NCI-H345 (cell line): ENCODE measurements at regions not wholly inside any gene's neighbourhood (a gene's known extent, or its start where the extent isn't known, plus 50 kb on each side); places are given as distances from the start of the nearest gene placed in this dataset.
"Not testable (repeated sequence)": the region's sequence is repeated elsewhere in the genome, so short reads cannot be mapped to it uniquely, and the experiment has no call there.

Source experiments
- DNase-seq: peaks from one replicate; lab custom pipeline; 2025; lab: John Stamatoyannopoulos, UW

DNA sequence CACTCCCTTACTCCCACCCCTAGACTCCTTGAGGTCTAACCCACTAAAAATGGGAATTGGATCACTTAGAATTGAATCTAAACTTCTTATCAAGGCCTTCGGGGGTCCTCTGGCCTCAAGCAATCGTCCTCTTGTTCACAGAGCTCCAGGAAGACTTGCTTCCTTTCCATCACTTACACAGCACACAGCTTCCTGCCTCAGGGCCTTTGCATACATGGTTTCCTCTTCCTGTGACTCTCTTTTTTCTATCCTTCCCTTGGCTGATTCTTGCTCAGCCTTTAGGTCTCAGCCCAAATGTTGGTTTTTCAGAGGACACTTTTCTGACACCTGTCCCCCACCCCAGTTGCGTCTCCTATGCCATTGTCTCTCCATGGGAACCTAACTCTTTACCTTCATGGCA, 50.0 kb upstream of the ALDH1B1 start:
- no peak for DNase-seq

DNA sequence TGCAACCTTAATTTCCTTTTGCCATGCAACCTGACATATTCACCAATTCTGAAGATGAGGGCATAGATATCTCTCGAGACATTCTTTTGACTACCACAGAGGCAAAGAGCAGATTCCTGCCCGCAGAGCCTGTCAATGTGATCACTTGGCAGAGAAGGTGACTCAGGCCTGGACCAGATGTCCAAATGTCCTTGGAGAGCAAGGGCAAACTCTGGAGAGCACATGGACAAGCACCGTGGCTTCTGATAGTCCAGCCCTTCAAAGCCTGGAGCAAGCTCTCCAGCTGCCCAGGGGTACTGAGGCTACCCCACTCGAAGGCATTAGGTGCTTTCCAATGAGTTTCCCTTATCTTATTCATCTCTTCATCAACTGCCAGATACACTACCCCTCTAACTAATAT, 50.4 kb upstream of the ALDH1B1 start:
- DNase-seq = no peak

DNA sequence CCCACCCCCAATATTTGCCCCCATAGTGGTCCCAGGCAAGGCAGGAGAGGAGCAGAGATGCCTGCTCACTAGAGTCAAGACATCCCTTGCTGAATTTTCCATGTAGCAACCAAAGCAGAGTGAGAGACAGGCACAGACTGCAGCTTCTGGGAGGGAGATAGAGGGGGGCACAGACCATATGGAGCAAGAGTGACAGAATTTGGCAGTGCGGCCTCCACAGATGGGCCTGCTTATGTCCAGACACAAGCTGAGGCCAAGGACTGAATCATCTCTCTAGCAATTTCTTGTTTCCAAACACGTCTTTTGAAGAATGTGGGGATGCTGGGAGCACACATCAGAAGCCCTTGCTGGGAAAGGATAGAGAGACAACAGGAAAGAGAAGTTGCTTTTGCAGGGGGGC, 53.0 kb upstream of the ALDH1B1 start:
- DNase-seq = no peak

DNA sequence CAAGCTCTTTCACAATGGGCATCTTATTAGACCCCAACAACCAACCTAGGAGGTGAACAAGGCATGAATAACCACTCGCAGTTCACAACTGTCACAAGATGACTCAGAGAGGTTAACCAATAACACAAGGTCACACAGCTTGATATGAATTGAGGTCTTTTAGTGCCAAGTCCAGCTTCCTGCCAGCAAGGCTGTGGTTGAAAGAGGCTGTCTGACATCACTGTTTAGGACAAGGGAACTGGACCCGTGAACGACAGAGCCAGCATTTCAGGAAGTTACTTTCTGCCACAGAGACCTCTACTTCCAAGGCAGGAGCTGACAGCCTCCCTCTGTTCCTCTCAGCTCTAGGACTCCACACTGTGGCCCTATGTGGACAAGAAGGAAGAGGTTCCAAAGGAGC, 53.4 kb upstream of the ALDH1B1 start:
- no peak for DNase-seq

DNA sequence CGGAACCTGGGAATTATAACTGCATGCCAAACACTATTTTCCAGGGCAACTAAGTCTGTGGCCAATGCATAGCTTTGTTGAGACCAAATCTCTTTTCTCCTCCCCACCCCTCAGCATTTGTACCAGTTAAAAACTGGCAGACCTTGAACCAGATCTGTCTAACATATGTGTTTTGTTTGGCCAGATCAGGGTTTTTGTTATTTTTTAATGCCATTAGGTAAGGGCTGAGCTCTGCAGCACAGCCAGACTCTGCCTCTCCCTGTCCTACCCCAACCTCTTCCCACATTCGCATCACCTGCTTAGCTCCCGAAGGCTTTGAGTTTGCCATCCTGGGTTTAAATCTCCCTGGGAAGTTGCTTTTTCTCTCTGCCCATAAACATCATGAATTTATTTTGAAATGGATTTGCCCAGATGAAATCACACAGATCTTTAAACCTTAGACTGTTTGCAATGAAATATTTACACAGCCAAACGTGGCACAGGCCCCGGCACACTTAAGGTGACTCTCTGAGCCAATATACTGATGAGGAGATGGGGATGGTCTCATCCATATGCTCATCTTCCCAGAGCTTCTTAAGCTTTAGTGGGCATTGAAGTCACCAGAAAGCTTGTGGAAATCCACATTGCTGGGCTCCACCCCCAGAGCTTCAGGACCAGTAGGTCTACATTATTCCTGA, 54.0 kb upstream of the ALDH1B1 start:
- no peak for DNase-seq

DNA sequence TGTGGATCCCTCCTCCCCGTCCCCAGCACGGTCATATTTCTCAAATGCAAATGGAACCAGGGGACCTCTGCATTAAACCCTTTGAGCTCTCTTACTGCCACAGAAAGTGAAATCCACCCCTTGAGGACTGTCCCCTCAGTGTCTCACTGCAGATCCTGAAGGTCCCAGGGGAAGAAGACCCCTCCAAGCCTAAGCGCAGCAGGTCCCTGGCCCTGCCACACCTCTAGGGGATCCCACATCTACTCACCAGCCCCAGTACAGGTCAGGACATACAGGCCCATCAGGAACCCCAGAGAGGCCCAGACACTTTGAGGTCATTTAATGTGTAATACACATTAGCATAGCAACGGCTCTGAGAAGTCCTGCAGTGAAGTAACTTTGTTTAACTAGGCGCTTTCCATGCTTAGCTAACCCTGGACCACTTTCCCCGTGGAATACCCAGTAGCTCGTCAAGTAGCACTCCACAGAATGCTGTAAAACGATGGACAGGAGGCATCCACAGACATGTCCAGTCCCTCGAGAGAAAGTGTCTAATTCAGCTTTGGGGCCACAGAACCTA, 54.7 kb upstream of the ALDH1B1 start:
- no peak for DNase-seq

DNA sequence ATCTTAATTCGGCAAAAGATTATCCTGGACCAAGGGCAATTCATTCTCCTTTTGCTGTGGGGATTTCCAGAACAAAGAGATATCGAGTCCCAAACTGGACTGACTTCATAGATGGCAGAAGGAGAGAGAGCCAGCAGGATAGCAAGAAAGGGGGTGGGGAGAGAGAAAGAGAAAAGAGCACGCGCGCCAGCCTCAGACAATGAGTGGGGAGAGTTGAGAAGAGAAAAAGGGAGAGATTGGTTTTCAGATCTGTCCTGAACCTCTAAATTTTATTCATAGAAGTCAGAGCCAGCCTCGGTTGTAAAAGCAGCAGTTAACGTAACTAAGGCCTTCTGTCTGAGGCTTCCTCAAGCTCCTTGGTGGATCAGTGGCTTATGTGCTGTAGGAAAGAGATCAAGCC, 55.3 kb upstream of the ALDH1B1 start:
- DNase-seq = no peak

DNA sequence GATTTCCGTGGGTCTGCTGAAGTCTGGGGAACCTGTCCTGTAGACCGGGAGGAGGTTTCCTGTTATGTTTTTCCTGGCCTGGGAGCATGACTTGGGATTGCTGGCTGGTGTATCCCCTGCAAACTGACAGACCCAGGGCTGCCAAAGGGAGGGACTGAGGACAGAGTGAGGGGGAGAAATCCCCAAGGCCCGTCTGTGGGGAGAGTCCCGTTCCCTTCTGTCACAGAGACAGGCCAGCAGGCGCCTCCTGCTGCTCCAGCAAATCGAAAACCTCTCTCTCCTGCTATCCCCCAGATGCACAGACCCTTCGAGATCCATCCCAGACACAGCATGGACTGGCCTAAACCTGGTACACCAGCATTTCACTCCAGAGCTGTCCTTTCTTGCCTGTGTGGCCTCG, 56.2 kb upstream of the ALDH1B1 start:
- DNase-seq = no peak

DNA sequence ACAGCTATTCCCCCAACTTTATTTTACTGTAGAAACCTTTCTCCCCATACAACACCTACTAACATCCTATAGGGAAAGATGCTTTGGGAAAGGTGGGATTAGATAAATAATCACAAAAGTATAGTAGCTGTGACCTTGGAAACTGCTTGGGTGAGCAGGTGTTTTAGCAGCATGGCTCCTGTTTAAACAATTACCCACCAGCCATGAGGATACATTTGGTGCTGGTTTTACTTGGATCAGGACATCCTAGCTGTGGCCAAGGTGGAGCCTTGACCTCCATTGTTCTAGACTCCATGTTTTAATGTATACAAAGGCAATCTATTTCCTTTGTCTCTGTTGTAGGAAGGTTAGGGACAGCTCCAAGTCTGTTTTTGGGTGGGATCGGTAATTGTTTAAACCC, 56.8 kb upstream of the ALDH1B1 start:
- DNase-seq = no peak

DNA sequence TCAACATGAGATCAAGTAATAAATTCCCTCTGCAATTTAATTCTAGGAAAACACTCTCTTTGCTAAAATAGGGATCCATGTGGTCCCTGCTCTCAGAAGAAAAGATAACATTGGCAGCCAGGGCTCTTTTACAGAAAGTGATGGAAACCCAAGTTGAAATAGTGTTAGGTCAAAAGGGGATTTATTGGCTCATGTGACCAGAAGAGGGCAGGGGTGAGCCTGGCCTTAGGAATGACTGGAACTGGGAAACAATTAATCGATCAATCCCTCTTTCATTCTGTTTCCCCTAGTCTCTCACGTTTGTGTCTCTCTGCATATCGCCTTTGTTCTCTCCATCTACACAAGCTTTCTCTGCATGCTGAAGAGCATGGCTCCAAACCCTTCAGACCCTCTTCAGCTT, 58.3 kb upstream of the ALDH1B1 start:
- no peak for DNase-seq

DNA sequence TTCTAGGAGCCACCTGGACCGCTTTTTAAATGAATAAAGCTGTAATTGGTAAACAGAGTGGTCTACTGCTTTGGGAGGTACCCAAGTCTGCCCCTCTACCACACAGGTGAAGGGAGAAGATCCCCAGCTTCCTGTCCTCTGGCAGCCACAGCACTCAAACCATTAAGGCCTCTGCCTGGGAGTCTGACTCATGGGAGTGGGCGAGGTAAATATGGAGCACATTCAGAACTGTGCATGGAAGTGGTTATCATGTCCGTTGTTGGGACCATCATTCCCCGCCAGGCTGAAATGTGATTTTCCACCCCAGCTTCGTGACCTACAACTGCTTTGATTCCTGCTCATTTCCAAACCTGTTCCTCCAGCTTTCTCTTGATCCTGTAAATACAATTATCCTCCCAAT, 59.5 kb upstream of the ALDH1B1 start:
- DNase-seq = no peak

DNA sequence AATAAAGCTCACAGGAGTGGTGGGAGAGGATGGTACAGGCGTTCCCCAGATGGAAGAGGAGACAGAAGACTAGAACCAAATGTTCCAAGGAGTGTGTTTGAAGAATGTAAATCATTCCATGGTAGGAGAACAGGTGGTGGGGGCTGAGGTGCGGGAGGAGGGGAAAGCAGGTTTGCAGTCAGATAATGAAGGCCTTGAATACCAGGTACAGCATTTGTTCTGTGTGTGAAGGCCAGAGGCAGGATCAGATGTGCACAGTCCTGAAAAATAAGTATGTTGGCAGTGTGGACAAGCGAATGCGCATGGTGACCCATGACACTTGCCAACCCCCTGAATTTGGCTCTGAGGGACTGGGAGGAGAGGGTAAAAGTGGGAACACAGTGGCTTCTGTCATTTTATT, 59.9 kb upstream of the ALDH1B1 start:
- no peak for DNase-seq

DNA sequence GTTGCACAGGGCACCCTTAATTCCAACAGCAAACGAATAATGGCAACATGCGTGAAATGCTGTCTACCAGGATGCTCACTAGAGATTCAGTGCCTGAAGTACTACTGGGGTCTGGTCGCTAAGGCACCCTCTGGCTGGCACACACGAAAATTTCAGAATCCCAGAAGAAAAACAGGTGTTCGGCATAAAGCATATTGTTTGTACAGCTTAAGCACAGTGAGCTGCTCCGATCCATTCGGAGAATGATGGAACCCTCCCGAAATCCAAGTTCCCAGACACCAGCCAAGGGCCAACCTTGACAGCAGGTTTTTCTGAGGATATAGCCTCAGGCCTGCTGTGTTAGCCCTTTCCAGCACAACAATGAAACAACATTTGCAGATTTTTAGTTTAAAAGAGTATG, 61.4 kb upstream of the ALDH1B1 start:
- DNase-seq = no peak

DNA sequence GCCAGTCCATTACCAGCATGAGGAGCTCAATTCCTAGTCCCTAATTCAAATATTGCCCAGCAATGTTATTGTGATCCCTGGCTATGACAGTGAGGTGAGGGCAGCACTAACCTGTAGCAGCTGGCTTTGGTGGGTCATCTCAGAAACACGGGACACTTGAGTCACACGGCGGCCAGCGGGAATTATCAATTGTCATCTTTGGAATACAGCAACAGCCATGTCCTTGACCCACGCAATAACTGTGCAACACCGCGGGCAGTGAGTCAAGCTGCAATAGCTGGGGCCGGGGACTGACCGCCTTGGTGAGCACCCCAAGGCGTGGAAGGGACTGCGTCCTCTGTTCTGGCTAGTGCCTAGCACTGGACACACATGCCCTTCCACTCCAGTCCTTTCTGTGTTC, 62.5 kb upstream of the ALDH1B1 start:
- DNase-seq = no peak

DNA sequence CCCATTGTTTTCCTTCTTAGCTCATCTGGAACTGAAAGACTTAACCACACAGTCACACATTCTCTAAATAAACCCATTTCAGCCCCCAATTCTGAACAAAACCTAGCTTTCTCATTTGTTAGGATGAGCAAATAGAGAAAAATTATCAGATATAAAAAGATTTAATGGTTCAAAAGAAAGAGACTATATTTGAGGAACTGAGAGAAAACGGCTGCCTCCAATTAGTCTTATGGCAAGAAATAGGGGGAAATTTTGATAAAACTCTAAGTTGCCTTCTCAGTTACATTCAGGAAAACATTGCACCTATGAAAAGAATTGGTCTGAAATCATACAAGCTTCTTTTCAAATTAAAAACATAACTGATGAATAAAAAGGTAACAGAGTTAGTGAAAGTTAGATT, 63.7 kb upstream of the ALDH1B1 start:
- no peak for DNase-seq

DNA sequence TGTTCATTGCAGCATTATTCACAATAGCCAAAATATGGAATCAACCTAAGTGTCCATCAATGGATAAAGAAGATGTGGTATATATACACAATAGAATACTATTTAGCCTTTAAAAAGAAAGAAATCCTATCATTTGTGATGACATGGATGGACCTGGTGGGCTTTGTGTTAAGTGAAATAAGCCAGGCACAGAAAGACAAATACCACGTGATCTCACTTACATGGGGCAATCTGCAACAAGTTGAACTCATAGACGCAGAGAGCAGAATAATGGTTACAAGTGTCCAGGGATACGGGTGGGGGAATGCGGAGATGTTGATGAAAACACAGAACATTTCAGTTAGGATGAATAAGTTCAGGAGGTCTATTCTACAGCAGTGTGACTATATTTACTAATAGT, 66.4 kb upstream of the ALDH1B1 start:
- no peak for DNase-seq

DNA sequence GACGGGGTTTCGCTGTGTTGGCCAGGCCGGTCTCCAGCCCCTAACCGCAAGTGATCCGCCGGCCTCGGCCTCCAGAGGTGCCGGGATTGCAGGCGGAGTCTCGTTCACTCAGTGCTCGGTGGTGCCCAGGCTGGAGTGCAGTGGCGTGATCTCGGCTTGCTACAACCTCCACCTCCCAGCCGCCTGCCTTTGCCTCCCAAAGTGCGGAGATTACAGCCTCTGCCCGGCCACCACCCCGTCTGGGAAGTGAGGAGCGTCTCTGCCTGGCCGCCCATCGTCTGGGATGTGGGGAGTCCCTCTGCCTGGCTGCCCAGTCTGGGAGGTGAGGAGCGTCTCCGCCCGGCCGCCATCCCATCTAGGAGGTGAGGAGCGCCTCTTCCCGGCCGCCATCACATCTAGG, 68.3 kb upstream of the ALDH1B1 start:
- not testable (repeated sequence) for DNase-seq

DNA sequence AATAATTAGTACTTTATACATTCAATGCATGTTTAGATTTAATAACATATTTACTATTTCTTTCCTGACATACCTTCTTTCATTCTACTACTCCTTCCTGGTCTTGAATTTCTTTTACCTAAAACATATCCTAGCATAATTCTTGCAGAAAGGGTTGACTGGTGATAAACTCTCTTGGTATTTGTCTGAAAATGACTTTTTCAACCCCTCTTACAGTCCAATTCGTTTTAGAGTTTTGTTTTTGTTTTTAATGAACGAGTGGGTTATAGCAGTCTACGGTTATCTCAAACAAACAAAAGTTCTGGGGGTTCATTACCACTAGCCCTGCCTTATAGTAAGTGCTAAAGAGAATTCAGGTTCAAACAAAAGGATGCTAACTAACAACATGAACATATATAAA, 69.6 kb upstream of the ALDH1B1 start:
- no peak for DNase-seq

DNA sequence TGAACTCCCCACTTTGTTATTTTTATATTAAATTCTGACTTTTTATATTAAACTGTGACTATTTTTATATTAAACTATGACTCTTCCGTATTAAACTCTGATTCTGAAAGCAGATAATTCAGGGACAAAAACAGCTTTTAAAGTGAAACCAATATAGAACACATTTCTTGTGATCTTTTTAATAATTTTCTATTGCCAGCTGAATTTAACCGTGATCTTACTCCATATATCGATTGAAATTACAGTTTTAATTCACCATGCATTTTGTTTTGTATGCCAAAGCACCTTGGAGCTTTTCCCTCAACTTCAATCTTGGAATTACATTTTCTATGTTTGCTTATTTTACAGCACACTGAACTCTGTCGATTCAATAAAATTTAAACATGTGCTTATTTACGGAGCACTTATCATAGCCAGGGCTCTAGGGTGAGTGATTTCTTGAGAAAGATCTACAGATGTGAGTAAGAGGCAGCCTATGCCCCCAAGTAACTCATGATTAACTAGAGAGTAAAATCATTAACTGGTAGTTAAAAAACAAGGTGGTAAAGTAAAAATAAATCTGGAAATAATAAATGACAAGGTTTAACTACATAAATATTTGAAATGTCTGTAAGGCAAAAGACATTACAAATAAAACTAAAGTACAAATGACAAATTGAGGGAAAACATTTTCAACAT, 72.9 kb upstream of the ALDH1B1 start:
- DNase-seq = no peak

DNA sequence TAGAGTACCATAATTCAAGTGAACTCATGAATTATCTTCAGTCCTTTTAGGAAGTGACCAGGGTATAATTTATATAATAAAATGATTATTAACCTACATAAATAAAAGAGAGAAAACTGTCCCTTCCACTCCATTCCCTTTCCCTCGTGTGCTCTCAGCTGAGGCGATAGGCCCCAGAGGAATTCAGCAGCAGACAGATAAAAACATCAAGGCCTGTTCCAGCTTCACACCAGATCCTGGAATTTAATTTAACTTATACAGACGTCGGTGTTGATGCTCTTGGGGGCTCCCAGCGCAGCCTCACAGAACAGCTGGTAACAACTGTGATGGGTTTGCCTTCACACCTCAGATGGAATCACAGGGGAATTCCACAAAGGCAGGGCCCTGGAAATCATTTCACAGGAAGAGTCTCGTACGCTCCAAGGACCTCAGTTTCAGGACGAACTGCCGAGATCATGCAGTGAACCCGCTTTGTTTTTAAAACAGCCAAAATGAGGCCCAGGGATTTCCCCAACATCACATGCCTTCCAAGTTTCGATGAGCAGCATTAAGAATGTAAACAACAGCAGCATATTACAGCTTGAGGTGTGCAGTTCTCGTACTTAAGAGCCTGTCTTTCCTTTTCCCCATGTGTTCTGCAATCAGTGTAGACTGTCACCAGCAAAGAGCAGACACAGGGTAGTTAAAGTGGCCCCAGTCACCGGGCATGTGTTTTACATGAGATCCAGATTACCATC, 73.6 kb upstream of the ALDH1B1 start:
- DNase-seq = no peak

DNA sequence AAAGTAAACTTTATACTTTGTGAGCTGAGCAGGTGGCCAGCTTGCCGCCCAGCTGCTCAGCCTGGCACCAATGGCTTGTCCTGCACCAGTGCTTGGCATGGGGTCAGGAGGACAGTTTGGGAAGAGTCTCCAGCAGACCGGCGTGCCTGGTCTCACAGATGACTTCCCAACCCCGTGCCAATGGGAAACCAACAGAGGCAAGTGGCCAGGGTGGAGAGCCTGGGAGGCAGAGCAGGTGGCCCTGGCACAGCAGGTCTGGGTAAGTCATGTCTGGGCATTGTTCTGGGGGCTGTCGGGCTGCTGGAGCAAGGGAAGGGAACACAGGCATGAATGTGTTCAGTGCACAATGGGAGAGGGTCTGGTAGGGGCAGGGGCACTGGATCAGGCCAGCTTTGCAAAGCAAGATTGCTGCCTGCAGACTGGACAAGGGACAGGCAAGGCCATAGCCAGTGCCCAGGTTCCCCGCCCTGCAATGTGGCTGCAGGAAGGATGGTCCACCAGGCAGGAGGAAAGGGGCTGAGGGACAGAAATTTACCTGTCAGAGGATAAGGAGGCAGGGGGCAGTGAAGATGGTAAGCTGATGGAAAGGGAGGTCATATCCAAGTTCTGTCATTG, 76.2 kb upstream of the ALDH1B1 start:
- no peak for DNase-seq

DNA sequence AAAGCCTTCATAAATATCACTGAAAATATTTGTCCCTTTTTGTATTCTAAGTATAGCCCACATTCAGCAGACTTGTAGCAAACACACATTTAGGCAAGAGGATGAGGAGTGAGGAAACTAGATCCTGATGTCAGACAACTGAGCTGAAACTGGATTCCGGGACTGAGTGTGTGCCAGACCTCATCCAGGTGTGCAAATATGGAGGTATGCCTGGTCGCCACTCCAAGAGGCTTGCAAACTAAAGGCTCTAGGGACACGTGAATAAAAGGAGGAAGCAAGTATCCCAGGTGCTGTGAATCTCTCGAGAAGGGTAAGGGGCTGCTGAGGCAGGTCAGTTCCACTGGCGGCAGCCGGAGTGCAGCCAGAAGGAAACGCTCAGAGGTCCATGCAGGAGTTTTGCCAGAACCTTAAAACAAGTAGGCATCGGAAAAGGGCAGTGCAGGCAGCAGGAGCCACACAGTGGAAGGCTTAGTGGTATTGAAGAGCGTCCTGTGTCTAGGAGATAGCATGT, 77.4 kb upstream of the ALDH1B1 start:
- peak; percentile 53 for DNase-seq

DNA sequence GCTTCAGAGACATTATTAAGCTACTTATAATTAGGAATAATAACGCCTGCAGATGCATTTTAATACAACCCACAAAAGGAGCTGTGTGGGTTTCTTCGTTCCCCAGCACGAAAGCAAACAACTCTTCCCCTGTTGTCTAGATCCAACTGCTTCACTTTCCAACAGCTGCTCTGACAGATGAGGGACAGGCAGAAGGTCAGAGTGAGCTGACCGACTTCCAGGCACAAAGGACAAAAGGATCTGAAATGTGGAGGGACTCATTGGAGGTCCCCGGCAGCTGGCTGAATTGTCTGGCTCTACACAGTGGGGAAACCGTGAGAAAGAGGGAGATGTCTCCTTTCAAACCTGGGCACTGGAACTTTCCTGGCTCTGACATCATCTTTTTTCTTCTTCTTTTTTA, 79.1 kb upstream of the ALDH1B1 start:
- no peak for DNase-seq
